NCI-H446 (cell line): ENCODE measurements at regions not wholly inside any gene's neighbourhood (a gene's known extent, or its start where the extent isn't known, plus 50 kb on each side); places are given as distances from the start of the nearest gene placed in this dataset.

Source experiments
- DNase-seq, 2 experiments: peaks; one replicate each; lab custom pipeline; 2025; lab: John Stamatoyannopoulos, UW

GRCh38 chr3:13266005-13266404 is 154.1 kb downstream of the NUP210 start:
- DNase-seq: no peak

GRCh38 chr3:13265507-13265906 is 154.6 kb downstream of the NUP210 start:
- DNase-seq: no peak

GRCh38 chr3:13265016-13265415 is 155.1 kb downstream of the NUP210 start:
- no peak for DNase-seq

- DNase-seq: no peak
These were observed 155.7 kb downstream of the NUP210 start for GRCh38 chr3:13264468-13264795.

GRCh38 chr3:13263770-13264467 is 156.2 kb downstream of the NUP210 start:
- no peak for DNase-seq

GRCh38 chr3:13262493-13263211 is 157.5 kb downstream of the NUP210 start:
- DNase-seq: no peak

- DNase-seq: no peak
These were observed 158.2 kb downstream of the NUP210 start for GRCh38 chr3:13261892-13262291.

GRCh38 chr3:13261104-13261830 is 158.9 kb downstream of the NUP210 start:
- no peak for DNase-seq

- DNase-seq: no peak
These were observed 159.6 kb downstream of the NUP210 start for GRCh38 chr3:13260259-13261103.

- DNase-seq: no peak
These were observed 160.3 kb downstream of the NUP210 start for GRCh38 chr3:13259831-13260230.

GRCh38 chr3:13258986-13259514 is 161.1 kb downstream of the NUP210 start:
- DNase-seq: no peak

GRCh38 chr3:13258280-13258679 is 161.8 kb downstream of the NUP210 start:
- DNase-seq: no peak

- no peak for DNase-seq
These were observed 162.5 kb downstream of the NUP210 start for GRCh38 chr3:13257666-13258065.

- no peak for DNase-seq
These were observed 163.3 kb downstream of the NUP210 start for GRCh38 chr3:13256845-13257244.

GRCh38 chr3:13254028-13254951 is 165.8 kb downstream of the NUP210 start:
- no peak for DNase-seq

GRCh38 chr3:13253208-13253937 is 166.7 kb downstream of the NUP210 start:
- no peak for DNase-seq

GRCh38 chr3:13252207-13252606 is 167.9 kb downstream of the NUP210 start:
- no peak for DNase-seq

- no peak for DNase-seq
These were observed 168.8 kb downstream of the NUP210 start for GRCh38 chr3:13251166-13251903.

- no peak for DNase-seq
These were observed 170.3 kb downstream of the NUP210 start for GRCh38 chr3:13249664-13250390.
